ENCODE measurements at regions not wholly inside any gene's neighbourhood (a gene's known extent, or its start where the extent isn't known, plus 50 kb on each side); places are given as distances from the start of the nearest gene placed in this dataset.

DNA sequence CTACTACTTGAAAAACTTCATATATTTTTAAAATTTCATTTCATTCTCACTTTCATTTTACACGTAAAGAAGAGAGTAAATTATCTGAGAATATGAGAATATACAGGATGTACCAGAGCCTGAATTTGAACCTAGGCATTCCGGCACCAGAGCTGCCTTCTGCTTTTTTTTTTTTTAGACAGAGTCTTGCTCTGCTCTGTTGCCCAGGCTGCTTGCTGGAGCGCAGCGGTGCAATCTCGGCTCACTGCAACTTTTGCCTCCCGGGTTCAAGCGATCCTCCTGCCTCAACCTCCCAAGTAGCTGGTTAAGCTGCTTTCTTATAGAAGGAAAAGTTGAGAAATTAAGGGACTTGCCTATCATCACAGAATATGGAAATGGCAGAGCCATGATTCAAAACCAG, 540.1 kb downstream of the EBF1 start:
- peak overlapping the region in 9 of 11 experiments; percentile 0 to 70 (median 39); a peak in 10 of 22 replicates for H3K9ac ChIP-seq

DNA sequence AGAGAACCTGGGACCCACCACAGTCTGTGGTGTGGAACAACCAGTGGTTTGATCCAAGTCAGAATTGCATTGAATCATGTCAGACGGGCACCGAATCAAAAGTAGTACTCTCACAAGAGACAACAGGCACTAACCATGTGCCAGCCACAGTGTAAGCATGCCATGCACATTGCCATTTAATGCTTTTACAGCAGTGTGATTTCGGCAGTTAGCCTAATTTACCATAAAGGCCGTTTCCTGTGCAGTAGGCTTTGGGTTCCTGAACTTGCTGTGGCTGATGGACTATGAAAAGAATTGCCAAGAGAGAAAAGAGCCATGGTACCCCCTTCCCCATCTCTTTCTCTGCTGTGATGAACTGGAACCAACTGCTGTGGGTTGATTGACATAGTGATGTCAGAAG, 540.6 kb downstream of the EBF1 start:
- H3K4me2 ChIP-seq: peak overlapping the region; percentile 74 to 87 (median 81)
- H4K20me1 ChIP-seq: no peaks in the 10 kb centered on the region
- peaks cover 34 to 80% (median 61%) of the 10 kb centered on the region in 10 experiments for H3K4me1 ChIP-seq
- peak overlapping the region in 2 of 11 experiments; percentile 25 to 70; a peak in 4 of 22 replicates for H3K9ac ChIP-seq
- 0 out of 22 replicates have a peak, but pooled peaks cover 0 to 8% (median 0%) of the 10 kb centered on the region in 11 experiments for H3K27me3 ChIP-seq
- H3K27ac ChIP-seq: peak overlapping the region in 6 of 11 experiments; percentile 44 to 72 (median 68); a peak in 10 of 22 replicates
- no peak overlapping the region; a peak in 2 of 20 replicates for H3K4me3 ChIP-seq
- no peak for TF ChIP-seq Cebpa-rat (IDR thresholded peaks at IDR 0.05)
- peaks cover 0 to 8% (median 0%) of the 10 kb centered on the region in 11 experiments; a peak in 3 of 22 replicates for H3K36me3 ChIP-seq
- H3K9me3 ChIP-seq (replicated peaks in 1 of 11): peaks cover 5 to 54% (median 42%) of the 10 kb centered on the region in 11 experiments; a peak in 20 of 22 replicates

More for the DNA sequence above, 540.1 kb downstream of the EBF1 start:
- 0 out of 22 replicates have a peak, but pooled peaks cover 0 to 8% (median 0%) of the 10 kb centered on the region in 11 experiments for H3K27me3 ChIP-seq
- TF ChIP-seq Cebpa-rat (IDR thresholded peaks at IDR 0.05): no peak
- peak overlapping the region in 8 of 11 experiments; percentile 44 to 72 (median 62); a peak in 15 of 22 replicates for H3K27ac ChIP-seq
- H4K20me1 ChIP-seq: no peaks in the 10 kb centered on the region
- H3K36me3 ChIP-seq: peaks cover 0 to 8% (median 0%) of the 10 kb centered on the region in 11 experiments; a peak in 3 of 22 replicates
- H3K4me1 ChIP-seq: peaks cover 37 to 85% (median 67%) of the 10 kb centered on the region in 10 experiments
- H3K4me2 ChIP-seq: peak overlapping the region; percentile 74 to 87 (median 81)
- H3K4me3 ChIP-seq: peak overlapping the region in 6 of 10 experiments; percentile 0 to 35 (median 10); a peak in 10 of 20 replicates
- H3K9me3 ChIP-seq (replicated peaks in 1 of 11): peaks cover 5 to 54% (median 40%) of the 10 kb centered on the region in 11 experiments; a peak in 20 of 22 replicates

- no peak overlapping the region for H3K4me3 ChIP-seq
- H3K27me3 ChIP-seq: no peaks in the 10 kb centered on the region
- TF ChIP-seq Cebpa-rat (IDR thresholded peaks at IDR 0.05): no peak
- peaks cover 0 to 15% (median 0%) of the 10 kb centered on the region in 11 experiments; a peak in 4 of 22 replicates for H3K36me3 ChIP-seq
- no peak overlapping the region for H3K27ac ChIP-seq
- H3K4me1 ChIP-seq: peaks cover under 1 to 28% (median 13%) of the 10 kb centered on the region in 10 experiments; a peak in 17 of 20 replicates
- no peak overlapping the region for H3K4me2 ChIP-seq
- H3K9me3 ChIP-seq (replicated peaks in 1 of 11): peaks cover 22 to 95% (median 81%) of the 10 kb centered on the region in 11 experiments
- no peak overlapping the region for H3K9ac ChIP-seq
- no peaks in the 10 kb centered on the region for H4K20me1 ChIP-seq
Measured at GRCh38 chr5:158553962-158554336, 545.8 kb downstream of the EBF1 start.

- Histone ChIP-seq H3K27me3 (no peaks in the 10 kb centered on the region), H3K27ac (no peak overlapping the region), H3K9ac (no peak overlapping the region), H3K9me3 (replicated peaks in 1 of 11) (peaks cover 27 to 96% (median 87%) of the 10 kb centered on the region in 11 experiments), H3K4me3 (no peak overlapping the region), H3K36me3 (peaks cover 0 to 15% (median 0%) of the 10 kb centered on the region in 11 experiments; a peak in 4 of 22 replicates), H3K4me1 (peaks cover 0 to 23% (median 7%) of the 10 kb centered on the region in 10 experiments; a peak in 12 of 20 replicates), H4K20me1 (no peaks in the 10 kb centered on the region), H3K4me2 (no peak overlapping the region)
- TF ChIP-seq Cebpa-rat (IDR thresholded peaks at IDR 0.05): no peak
Measured at GRCh38 chr5:158553195-158553961, 546.3 kb downstream of the EBF1 start.

DNA sequence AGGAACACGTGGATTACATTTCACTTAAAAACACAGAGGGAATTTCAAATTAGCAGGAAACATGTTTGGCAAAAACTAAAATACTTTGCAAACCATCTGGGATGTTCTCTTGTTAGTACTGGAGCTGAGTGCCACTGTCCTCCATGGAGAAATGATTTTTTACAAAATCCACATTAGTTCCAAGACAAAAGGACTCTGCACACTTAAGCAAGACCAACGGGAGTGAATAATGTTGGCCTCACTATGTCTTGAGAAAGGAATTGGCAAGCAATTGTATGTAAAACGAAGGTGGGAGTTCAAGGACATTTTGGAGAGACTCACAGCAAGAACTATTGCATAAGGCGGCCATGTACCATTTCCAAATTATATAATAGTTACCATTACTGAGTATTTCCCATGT, 547.5 kb downstream of the EBF1 start:
- Histone ChIP-seq H3K4me2 (no peak overlapping the region), H4K20me1 (no peaks in the 10 kb centered on the region), H3K4me3 (no peak overlapping the region), H3K27ac (no peak overlapping the region), H3K27me3 (no peaks in the 10 kb centered on the region), H3K4me1 (peaks cover 0 to 11% (median 1%) of the 10 kb centered on the region in 10 experiments; a peak in 8 of 20 replicates), H3K9ac (no peak overlapping the region), H3K9me3 (replicated peaks in 1 of 11) (peaks cover 39 to 96% (median 91%) of the 10 kb centered on the region in 11 experiments), H3K36me3 (peaks cover 0 to 15% (median 0%) of the 10 kb centered on the region in 11 experiments; a peak in 4 of 22 replicates)
- no peak for TF ChIP-seq Cebpa-rat (IDR thresholded peaks at IDR 0.05)

DNA sequence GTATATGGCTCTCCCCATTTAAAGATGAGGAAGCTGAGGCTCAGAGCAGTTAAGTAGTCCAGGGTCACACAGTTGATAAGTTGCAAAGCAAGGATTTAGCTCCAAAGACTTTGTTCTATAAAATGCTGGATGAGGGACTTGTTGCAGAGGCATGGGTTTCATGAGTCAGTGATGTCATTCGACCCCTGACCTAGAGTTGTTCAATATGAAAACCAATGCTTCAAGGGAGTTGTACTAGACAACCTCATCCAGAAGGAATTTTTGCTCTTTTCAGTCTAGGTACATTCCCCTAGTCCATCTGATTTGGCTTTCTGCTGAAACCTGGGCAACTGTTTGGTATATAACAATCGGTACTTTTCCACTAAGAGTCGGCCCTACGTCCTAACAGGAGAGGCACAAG, 550.4 kb downstream of the EBF1 start:
- no peak overlapping the region for H3K4me3 ChIP-seq
- H3K4me2 ChIP-seq: no peak overlapping the region
- H3K9me3 ChIP-seq (replicated peaks in 1 of 11): peaks cover 27 to 88% (median 80%) of the 10 kb centered on the region in 11 experiments
- no peak overlapping the region for H3K9ac ChIP-seq
- peaks cover 0 to 17% (median 7%) of the 10 kb centered on the region in 10 experiments; a peak in 8 of 20 replicates for H3K4me1 ChIP-seq
- H3K27me3 ChIP-seq: no peaks in the 10 kb centered on the region
- TF ChIP-seq Cebpa-rat (IDR thresholded peaks at IDR 0.05): no peak
- H3K36me3 ChIP-seq: peaks cover 0 to 15% (median 0%) of the 10 kb centered on the region in 11 experiments; a peak in 2 of 22 replicates
- H3K27ac ChIP-seq: no peak overlapping the region
- no peaks in the 10 kb centered on the region for H4K20me1 ChIP-seq

DNA sequence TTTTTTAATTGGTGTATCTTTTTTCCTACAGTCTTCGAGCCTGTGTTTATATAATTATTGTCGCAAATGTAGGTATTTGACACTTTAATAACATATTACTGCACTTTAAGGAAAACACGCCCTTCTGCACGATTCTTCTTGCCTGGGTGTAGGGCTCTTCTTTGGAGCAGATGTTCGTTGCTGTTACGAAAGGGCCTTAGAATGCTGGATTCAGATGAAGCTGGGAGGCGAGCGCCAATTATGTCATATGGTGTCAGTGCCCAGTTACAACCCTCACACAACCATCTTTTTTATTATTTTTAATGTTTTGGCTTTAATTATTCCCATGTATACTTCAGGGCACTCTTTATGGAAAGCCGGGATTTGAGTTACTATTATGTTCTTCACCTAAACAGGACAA, 553.0 kb downstream of the EBF1 start:
- Histone ChIP-seq H3K36me3 (peaks cover 0 to 8% (median 0%) of the 10 kb centered on the region in 11 experiments; a peak in 1 of 22 replicates), H4K20me1 (no peaks in the 10 kb centered on the region), H3K4me1 (peaks cover 0 to 27% (median 13%) of the 10 kb centered on the region in 10 experiments; a peak in 14 of 20 replicates), H3K4me2 (no peak overlapping the region), H3K9ac (no peak overlapping the region), H3K27me3 (no peaks in the 10 kb centered on the region), H3K9me3 (replicated peaks in 1 of 11) (peaks cover 23 to 80% (median 63%) of the 10 kb centered on the region in 11 experiments), H3K27ac (no peak overlapping the region), H3K4me3 (no peak overlapping the region)
- TF ChIP-seq Cebpa-rat (IDR thresholded peaks at IDR 0.05): no peak

DNA sequence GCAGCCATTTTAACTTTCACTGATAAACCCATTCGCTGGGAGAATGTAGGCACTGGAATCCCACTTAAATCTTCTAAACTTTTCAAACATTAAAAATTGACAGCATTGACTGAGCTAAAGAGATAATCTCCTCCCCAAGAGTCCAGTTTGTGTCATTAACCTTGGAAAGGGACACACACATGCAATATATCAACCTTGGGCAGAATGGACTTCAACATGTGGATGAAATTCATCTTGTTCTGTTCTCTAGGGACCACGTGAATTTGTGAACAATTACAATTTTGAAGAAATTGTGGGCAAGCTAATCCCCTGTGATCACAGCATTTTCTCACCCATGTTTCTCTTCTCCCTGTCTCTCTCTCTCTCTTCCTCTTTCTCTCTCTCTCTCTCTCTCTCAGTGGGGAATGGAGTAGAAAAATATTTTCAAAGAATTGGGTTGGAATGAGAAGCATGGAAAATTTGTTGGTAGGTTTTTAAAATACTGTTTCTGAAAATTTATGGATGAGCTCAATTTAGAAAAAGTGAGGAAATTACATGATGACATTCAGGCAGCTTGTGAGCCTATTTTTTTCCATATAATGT, 553.7 kb downstream of the EBF1 start:
- Histone ChIP-seq H3K4me2 (peak overlapping the region in 2 of 11 experiments; percentile 2 to 27; a peak in 2 of 22 replicates), H3K36me3 (0 out of 22 replicates have a peak, but pooled peaks cover 0 to 4% (median 0%) of the 10 kb centered on the region in 11 experiments), H4K20me1 (no peaks in the 10 kb centered on the region), H3K27me3 (no peaks in the 10 kb centered on the region), H3K4me3 (no peak overlapping the region), H3K4me1 (peaks cover 0 to 32% (median 18%) of the 10 kb centered on the region in 10 experiments; a peak in 14 of 20 replicates), H3K9me3 (replicated peaks in 1 of 11) (peaks cover 23 to 79% (median 58%) of the 10 kb centered on the region in 11 experiments), H3K9ac (no peak overlapping the region), H3K27ac (no peak overlapping the region)
- no peak for TF ChIP-seq Cebpa-rat (IDR thresholded peaks at IDR 0.05)
